ENCODE measurements at regions not wholly inside any gene's neighbourhood (a gene's known extent, or its start where the extent isn't known, plus 50 kb on each side); places are given as distances from the start of the nearest gene placed in this dataset.

GRCh38 chr18:57915865-57916582, 112.9 kb upstream of the ATP8B1 start:
- no peaks in the 10 kb centered on the region for H3K36me3 Mint-ChIP-seq (ENCODE audit: low read depth)
- no peaks in the 10 kb centered on the region for H3K9me3 Mint-ChIP-seq
- H3K27ac Mint-ChIP-seq = no peak overlapping the region
- H3K4me1 Mint-ChIP-seq (ENCODE audit: low read depth) = peaks cover 5% of the 10 kb centered on the region
- H3K27me3 Mint-ChIP-seq (ENCODE audit: low read depth) = peaks cover 8% of the 10 kb centered on the region
- H3K4me3 Mint-ChIP-seq = no peak overlapping the region

- no peak overlapping the region for H3K4me3 Mint-ChIP-seq
- H3K27me3 Mint-ChIP-seq (ENCODE audit: low read depth) = peaks cover 8% of the 10 kb centered on the region
- no peaks in the 10 kb centered on the region for H3K9me3 Mint-ChIP-seq
- no peak overlapping the region for H3K27ac Mint-ChIP-seq
- peaks cover 5% of the 10 kb centered on the region for H3K4me1 Mint-ChIP-seq (ENCODE audit: low read depth)
- H3K36me3 Mint-ChIP-seq (ENCODE audit: low read depth) = no peaks in the 10 kb centered on the region
Observed at GRCh38 chr18:57915248-57915647, 112.1 kb upstream of the ATP8B1 start.

- Mint-ChIP-seq H3K27ac (no peak overlapping the region), H3K9me3 (no peaks in the 10 kb centered on the region), H3K27me3 (ENCODE audit: low read depth) (peaks cover 8% of the 10 kb centered on the region), H3K36me3 (ENCODE audit: low read depth) (no peaks in the 10 kb centered on the region), H3K4me1 (ENCODE audit: low read depth) (peaks cover 5% of the 10 kb centered on the region), H3K4me3 (no peak overlapping the region)
Observed at GRCh38 chr18:57913686-57914085, 110.6 kb upstream of the ATP8B1 start.

GRCh38 chr18:57910817-57911216, 107.7 kb upstream of the ATP8B1 start:
- no peaks in the 10 kb centered on the region for H3K36me3 Mint-ChIP-seq (ENCODE audit: low read depth)
- no peaks in the 10 kb centered on the region for H3K9me3 Mint-ChIP-seq
- H3K4me3 Mint-ChIP-seq = no peak overlapping the region
- no peak overlapping the region for H3K27ac Mint-ChIP-seq
- H3K4me1 Mint-ChIP-seq (ENCODE audit: low read depth) = no peaks in the 10 kb centered on the region
- H3K27me3 Mint-ChIP-seq (ENCODE audit: low read depth) = peaks cover 3% of the 10 kb centered on the region

- Mint-ChIP-seq H3K36me3 (ENCODE audit: low read depth) (no peaks in the 10 kb centered on the region), H3K27ac (no peak overlapping the region), H3K9me3 (no peaks in the 10 kb centered on the region), H3K4me1 (ENCODE audit: low read depth) (no peaks in the 10 kb centered on the region), H3K27me3 (ENCODE audit: low read depth) (peaks cover 3% of the 10 kb centered on the region), H3K4me3 (no peak overlapping the region)
Observed at GRCh38 chr18:57910134-57910533, 107.0 kb upstream of the ATP8B1 start.

- no peak overlapping the region for H3K27ac Mint-ChIP-seq
Observed at GRCh38 chr18:57909620-57910019, 106.5 kb upstream of the ATP8B1 start.

GRCh38 chr18:57908092-57908491, 105.0 kb upstream of the ATP8B1 start:
- H3K4me3 Mint-ChIP-seq = no peak overlapping the region
- no peaks in the 10 kb centered on the region for H3K36me3 Mint-ChIP-seq (ENCODE audit: low read depth)
- no peaks in the 10 kb centered on the region for H3K4me1 Mint-ChIP-seq (ENCODE audit: low read depth)

More at GRCh38 chr18:57909620-57910019, 106.5 kb upstream of the ATP8B1 start:
- Mint-ChIP-seq H3K36me3 (ENCODE audit: low read depth) (no peaks in the 10 kb centered on the region), H3K9me3 (no peaks in the 10 kb centered on the region), H3K4me3 (no peak overlapping the region), H3K4me1 (ENCODE audit: low read depth) (no peaks in the 10 kb centered on the region), H3K27me3 (ENCODE audit: low read depth) (peaks cover 3% of the 10 kb centered on the region)

GRCh38 chr18:57907550-57907949, 104.4 kb upstream of the ATP8B1 start:
- no peaks in the 10 kb centered on the region for H3K9me3 Mint-ChIP-seq
- no peak overlapping the region for H3K27ac Mint-ChIP-seq

More at GRCh38 chr18:57908092-57908491, 105.0 kb upstream of the ATP8B1 start:
- H3K27ac Mint-ChIP-seq = no peak overlapping the region
- no peaks in the 10 kb centered on the region for H3K9me3 Mint-ChIP-seq
- peaks cover 3% of the 10 kb centered on the region for H3K27me3 Mint-ChIP-seq (ENCODE audit: low read depth)

GRCh38 chr18:57906852-57907251, 103.7 kb upstream of the ATP8B1 start:
- Mint-ChIP-seq H3K27ac (no peak overlapping the region), H3K9me3 (no peaks in the 10 kb centered on the region), H3K27me3 (ENCODE audit: low read depth) (no peaks in the 10 kb centered on the region), H3K36me3 (ENCODE audit: low read depth) (no peaks in the 10 kb centered on the region), H3K4me3 (no peak overlapping the region), H3K4me1 (ENCODE audit: low read depth) (no peaks in the 10 kb centered on the region)

More at GRCh38 chr18:57907550-57907949, 104.4 kb upstream of the ATP8B1 start:
- H3K27me3 Mint-ChIP-seq (ENCODE audit: low read depth) = peaks cover 1% of the 10 kb centered on the region
- no peaks in the 10 kb centered on the region for H3K4me1 Mint-ChIP-seq (ENCODE audit: low read depth)
- no peak overlapping the region for H3K4me3 Mint-ChIP-seq
- no peaks in the 10 kb centered on the region for H3K36me3 Mint-ChIP-seq (ENCODE audit: low read depth)

- Mint-ChIP-seq H3K9me3 (no peaks in the 10 kb centered on the region), H3K36me3 (ENCODE audit: low read depth) (no peaks in the 10 kb centered on the region), H3K27ac (no peak overlapping the region), H3K4me1 (ENCODE audit: low read depth) (no peaks in the 10 kb centered on the region), H3K27me3 (ENCODE audit: low read depth) (no peaks in the 10 kb centered on the region), H3K4me3 (no peak overlapping the region)
Observed at GRCh38 chr18:57904535-57904934, 101.4 kb upstream of the ATP8B1 start.

- H3K27ac Mint-ChIP-seq = no peak overlapping the region
- no peaks in the 10 kb centered on the region for H3K36me3 Mint-ChIP-seq (ENCODE audit: low read depth)
- no peaks in the 10 kb centered on the region for H3K27me3 Mint-ChIP-seq (ENCODE audit: low read depth)
- H3K4me1 Mint-ChIP-seq (ENCODE audit: low read depth) = no peaks in the 10 kb centered on the region
- H3K9me3 Mint-ChIP-seq = no peaks in the 10 kb centered on the region
- H3K4me3 Mint-ChIP-seq = no peak overlapping the region
Observed at GRCh38 chr18:57902721-57903120, 99.6 kb upstream of the ATP8B1 start.

GRCh38 chr18:57901825-57902589, 98.9 kb upstream of the ATP8B1 start:
- no peaks in the 10 kb centered on the region for H3K9me3 Mint-ChIP-seq
- no peak overlapping the region for H3K4me3 Mint-ChIP-seq
- H3K27me3 Mint-ChIP-seq (ENCODE audit: low read depth) = no peaks in the 10 kb centered on the region
- no peaks in the 10 kb centered on the region for H3K36me3 Mint-ChIP-seq (ENCODE audit: low read depth)
- no peak overlapping the region for H3K27ac Mint-ChIP-seq
- H3K4me1 Mint-ChIP-seq (ENCODE audit: low read depth) = no peaks in the 10 kb centered on the region

GRCh38 chr18:57900906-57901435, 97.9 kb upstream of the ATP8B1 start:
- Mint-ChIP-seq H3K4me1 (ENCODE audit: low read depth) (no peaks in the 10 kb centered on the region), H3K4me3 (no peak overlapping the region), H3K27ac (no peak overlapping the region), H3K36me3 (ENCODE audit: low read depth) (no peaks in the 10 kb centered on the region), H3K27me3 (ENCODE audit: low read depth) (no peaks in the 10 kb centered on the region), H3K9me3 (no peaks in the 10 kb centered on the region)

GRCh38 chr18:57898506-57899124, 95.5 kb upstream of the ATP8B1 start:
- Mint-ChIP-seq H3K27me3 (ENCODE audit: low read depth) (no peaks in the 10 kb centered on the region), H3K9me3 (no peaks in the 10 kb centered on the region)

More at GRCh38 chr18:57898506-57899124, 95.5 kb upstream of the ATP8B1 start:
- Mint-ChIP-seq H3K36me3 (ENCODE audit: low read depth) (no peaks in the 10 kb centered on the region), H3K27ac (no peak overlapping the region), H3K4me3 (no peak overlapping the region), H3K4me1 (ENCODE audit: low read depth) (no peaks in the 10 kb centered on the region)
